T47D (cell line): ENCODE measurements at regions not wholly inside any gene's neighbourhood (a gene's known extent, or its start where the extent isn't known, plus 50 kb on each side); places are given as distances from the start of the nearest gene placed in this dataset.
"Not testable (repeated sequence)": the region's sequence is repeated elsewhere in the genome, so short reads cannot be mapped to it uniquely, and the experiment has no call there.

ENCODE experiments used
- DNase-seq, 2 experiments: peaks; one replicate each; pipeline versions ENCODE4 v3.0.0 to v3.0.0-alpha.2; 2011 to 2012; ENCODE audit warnings: low read depth in 1 of 2, low spot score in 1 of 2
- JUND ChIP-seq: IDR thresholded peaks from 2 replicates; pipeline ENCODE4 v1.6.1; 2012; ENCODE audit warnings: low read depth
- in situ Hi-C: cut with HindIII; loops from 2 replicates; pipeline ENCODE4 v1.10.0; 2016; ENCODE audit warnings: low sequenced_read_pairs, low pct_unique_long_range_greater_than_20kb

- in situ Hi-C loops = no loop called here
- TF ChIP-seq JUND = no peak
- peak in 1 of 2 experiments; percentile 65 for DNase-seq
These were observed 313.1 kb upstream of the ERCC4 start for GRCh38 chr16:13606804-13607203.

GRCh38 chr16:13607289-13607688 lies 312.7 kb upstream of the ERCC4 start:
- in situ Hi-C loops = no loop called here
- TF ChIP-seq JUND = no peak
- DNase-seq = no peak

- DNase-seq = no peak
- no peak for TF ChIP-seq JUND
- in situ Hi-C loops = no loop called here
These were observed 308.4 kb upstream of the ERCC4 start for GRCh38 chr16:13611596-13611995.

GRCh38 chr16:13612623-13613022 lies 307.3 kb upstream of the ERCC4 start:
- in situ Hi-C loops = no loop called here
- no peak for TF ChIP-seq JUND
- no peak for DNase-seq

GRCh38 chr16:13613165-13613564 lies 306.8 kb upstream of the ERCC4 start:
- no peak for TF ChIP-seq JUND
- no peak for DNase-seq
- in situ Hi-C loops = no loop called here

GRCh38 chr16:13621639-13622038 lies 298.3 kb upstream of the ERCC4 start:
- in situ Hi-C loops = no loop called here
- TF ChIP-seq JUND = no peak
- no peak for DNase-seq

GRCh38 chr16:13628156-13628555 lies 291.8 kb upstream of the ERCC4 start:
- DNase-seq = no peak
- in situ Hi-C loops = no loop called here
- no peak for TF ChIP-seq JUND

- in situ Hi-C loops = no loop called here
- no peak for DNase-seq
- no peak for TF ChIP-seq JUND
These were observed 290.2 kb upstream of the ERCC4 start for GRCh38 chr16:13629704-13630103.

GRCh38 chr16:13630374-13630773 lies 289.6 kb upstream of the ERCC4 start:
- TF ChIP-seq JUND = no peak
- no peak for DNase-seq
- in situ Hi-C loops = no loop called here

- no peak for DNase-seq
- TF ChIP-seq JUND = no peak
- in situ Hi-C loops = no loop called here
These were observed 288.7 kb upstream of the ERCC4 start for GRCh38 chr16:13631213-13631767.

GRCh38 chr16:13631916-13632315 lies 288.0 kb upstream of the ERCC4 start:
- DNase-seq = no peak
- in situ Hi-C loops = no loop called here
- no peak for TF ChIP-seq JUND

- in situ Hi-C loops = not testable (repeated sequence)
- DNase-seq = peak in 1 of 2 experiments; percentile 8
These were observed 287.4 kb upstream of the ERCC4 start for GRCh38 chr16:13632504-13632903.

- TF ChIP-seq JUND = no peak
- in situ Hi-C loops = no loop called here
- no peak for DNase-seq
These were observed 286.5 kb upstream of the ERCC4 start for GRCh38 chr16:13633391-13633861.

- in situ Hi-C loops = no loop called here
- no peak for DNase-seq
- no peak for TF ChIP-seq JUND
These were observed 285.7 kb upstream of the ERCC4 start for GRCh38 chr16:13634253-13634652.

- no peak for TF ChIP-seq JUND
- in situ Hi-C loops = no loop called here
- no peak for DNase-seq
These were observed 285.0 kb upstream of the ERCC4 start for GRCh38 chr16:13634959-13635358.
